ENCODE measurements at regions not wholly inside any gene's neighbourhood (a gene's known extent, or its start where the extent isn't known, plus 50 kb on each side); places are given as distances from the start of the nearest gene placed in this dataset.

DNA sequence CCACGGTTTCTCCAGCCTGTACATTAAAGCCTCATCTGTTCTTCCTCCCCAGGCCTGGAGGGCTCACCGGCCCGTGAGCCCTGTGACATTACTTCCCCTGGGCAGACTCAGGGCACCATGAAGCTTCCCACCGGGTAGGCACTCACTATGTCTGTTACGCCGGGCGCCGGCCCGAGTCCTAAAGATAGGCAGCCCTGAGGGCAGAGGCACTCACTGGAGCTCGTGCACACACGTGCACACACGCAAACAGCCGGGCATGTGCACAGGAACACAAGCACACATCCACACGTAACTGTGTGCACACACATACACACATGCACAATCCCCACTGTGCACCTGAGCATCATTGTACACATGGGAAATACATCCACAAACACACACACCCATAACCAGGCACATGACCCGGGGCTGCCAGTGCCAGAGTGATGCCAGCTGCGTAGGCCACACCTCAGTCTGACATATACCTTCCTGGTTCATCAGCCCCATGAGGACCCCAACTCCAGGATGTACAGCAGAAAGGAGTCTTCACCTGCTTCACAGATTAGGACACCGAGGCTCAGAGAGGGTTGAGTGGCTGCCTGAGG lies 83.7 kb downstream of the YTHDF1 start:
- TF ChIP-seq, protein P1, sequence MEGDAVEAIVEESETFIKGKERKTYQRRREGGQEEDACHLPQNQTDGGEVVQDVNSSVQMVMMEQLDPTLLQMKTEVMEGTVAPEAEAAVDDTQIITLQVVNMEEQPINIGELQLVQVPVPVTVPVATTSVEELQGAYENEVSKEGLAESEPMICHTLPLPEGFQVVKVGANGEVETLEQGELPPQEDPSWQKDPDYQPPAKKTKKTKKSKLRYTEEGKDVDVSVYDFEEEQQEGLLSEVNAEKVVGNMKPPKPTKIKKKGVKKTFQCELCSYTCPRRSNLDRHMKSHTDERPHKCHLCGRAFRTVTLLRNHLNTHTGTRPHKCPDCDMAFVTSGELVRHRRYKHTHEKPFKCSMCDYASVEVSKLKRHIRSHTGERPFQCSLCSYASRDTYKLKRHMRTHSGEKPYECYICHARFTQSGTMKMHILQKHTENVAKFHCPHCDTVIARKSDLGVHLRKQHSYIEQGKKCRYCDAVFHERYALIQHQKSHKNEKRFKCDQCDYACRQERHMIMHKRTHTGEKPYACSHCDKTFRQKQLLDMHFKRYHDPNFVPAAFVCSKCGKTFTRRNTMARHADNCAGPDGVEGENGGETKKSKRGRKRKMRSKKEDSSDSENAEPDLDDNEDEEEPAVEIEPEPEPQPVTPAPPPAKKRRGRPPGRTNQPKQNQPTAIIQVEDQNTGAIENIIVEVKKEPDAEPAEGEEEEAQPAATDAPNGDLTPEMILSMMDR (IDR thresholded peaks at IDR 0.05): no peak
- no peak for TF ChIP-seq POLR2A (IDR thresholded peaks at IDR 0.05)
- no peak for TF ChIP-seq POLR2AphosphoS5 (IDR thresholded peaks at IDR 0.05)
- no peak for TF ChIP-seq EP300 (IDR thresholded peaks at IDR 0.05)
